ENCODE measurements at regions not wholly inside any gene's neighbourhood (a gene's known extent, or its start where the extent isn't known, plus 50 kb on each side); places are given as distances from the start of the nearest gene placed in this dataset.

DNA sequence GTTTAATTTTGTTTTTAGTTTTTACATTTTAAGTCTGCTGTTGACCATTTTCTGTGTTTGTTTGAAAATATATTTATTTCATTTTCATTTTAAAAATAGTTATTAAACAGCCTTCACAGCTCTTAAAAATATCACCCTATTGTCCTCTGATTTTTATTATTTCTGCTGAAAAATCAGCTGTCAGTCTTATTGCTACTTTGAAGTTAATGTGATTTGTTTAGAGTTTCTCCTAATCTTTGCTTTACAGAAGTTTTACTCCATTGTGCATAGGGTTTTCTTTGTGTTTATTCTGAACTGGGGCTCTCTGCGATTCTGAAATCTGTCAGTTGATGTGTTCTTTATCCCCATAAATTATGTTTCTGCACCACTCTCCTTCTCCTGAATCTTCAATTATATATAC, 486.3 kb downstream of the SOX5 start:
- peaks cover 0 to 15% (median 0%) of the 10 kb centered on the region in 3 donors for H3K9me3 ChIP-seq
- no peak overlapping the region for H3K27ac ChIP-seq
- no peaks in the 10 kb centered on the region for H3K27me3 ChIP-seq
- no peaks in the 10 kb centered on the region for H3K4me1 ChIP-seq
- 90 to 94% methylated on average over 1 of the region's 1 CpG for whole genome bisulfite sequencing, 2 donors
- TF ChIP-seq, protein P1, sequence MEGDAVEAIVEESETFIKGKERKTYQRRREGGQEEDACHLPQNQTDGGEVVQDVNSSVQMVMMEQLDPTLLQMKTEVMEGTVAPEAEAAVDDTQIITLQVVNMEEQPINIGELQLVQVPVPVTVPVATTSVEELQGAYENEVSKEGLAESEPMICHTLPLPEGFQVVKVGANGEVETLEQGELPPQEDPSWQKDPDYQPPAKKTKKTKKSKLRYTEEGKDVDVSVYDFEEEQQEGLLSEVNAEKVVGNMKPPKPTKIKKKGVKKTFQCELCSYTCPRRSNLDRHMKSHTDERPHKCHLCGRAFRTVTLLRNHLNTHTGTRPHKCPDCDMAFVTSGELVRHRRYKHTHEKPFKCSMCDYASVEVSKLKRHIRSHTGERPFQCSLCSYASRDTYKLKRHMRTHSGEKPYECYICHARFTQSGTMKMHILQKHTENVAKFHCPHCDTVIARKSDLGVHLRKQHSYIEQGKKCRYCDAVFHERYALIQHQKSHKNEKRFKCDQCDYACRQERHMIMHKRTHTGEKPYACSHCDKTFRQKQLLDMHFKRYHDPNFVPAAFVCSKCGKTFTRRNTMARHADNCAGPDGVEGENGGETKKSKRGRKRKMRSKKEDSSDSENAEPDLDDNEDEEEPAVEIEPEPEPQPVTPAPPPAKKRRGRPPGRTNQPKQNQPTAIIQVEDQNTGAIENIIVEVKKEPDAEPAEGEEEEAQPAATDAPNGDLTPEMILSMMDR (IDR thresholded peaks at IDR 0.05) = no peak
- no peak for TF ChIP-seq POLR2A (IDR thresholded peaks at IDR 0.05)
- no peak for DNase-seq
- intact Hi-C loops (cut with DNase I) = no loop called here
- no peak overlapping the region for H3K4me3 ChIP-seq
- no peaks in the 10 kb centered on the region for H3K36me3 ChIP-seq

DNA sequence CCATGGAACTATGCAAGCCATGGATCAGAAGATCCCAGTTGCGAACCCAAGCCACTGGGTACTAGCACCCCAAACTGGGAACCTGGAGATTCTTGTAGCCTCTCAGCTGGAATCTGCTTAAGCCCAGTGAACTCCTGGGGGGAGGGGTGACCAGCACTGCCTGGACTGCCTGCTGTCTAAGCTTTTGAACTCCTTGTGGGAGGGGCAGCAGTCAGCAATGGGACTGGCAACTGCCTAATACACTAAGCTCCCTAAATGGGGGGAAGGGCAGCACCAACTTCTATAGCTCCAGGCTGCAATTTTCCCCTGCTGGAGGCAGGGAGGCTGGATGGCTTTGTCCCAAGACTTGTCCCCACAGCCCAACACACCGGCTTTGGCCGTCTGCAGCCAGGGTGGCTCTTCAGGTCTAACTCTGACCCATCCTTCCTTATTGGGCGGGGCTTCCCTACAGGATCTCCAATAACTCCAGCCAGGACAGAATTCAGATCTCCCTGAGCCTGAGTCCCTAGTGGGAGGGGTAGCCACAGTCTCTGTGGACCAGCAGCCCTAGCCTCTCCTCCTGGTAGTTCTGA, 485.1 kb downstream of the SOX5 start:
- Histone ChIP-seq H3K27ac (no peak overlapping the region), H3K4me1 (no peaks in the 10 kb centered on the region), H3K27me3 (no peaks in the 10 kb centered on the region), H3K9me3 (peaks cover 0 to 15% (median 0%) of the 10 kb centered on the region in 3 donors), H3K36me3 (no peaks in the 10 kb centered on the region), H3K4me3 (no peak overlapping the region)
- TF ChIP-seq, protein P1 (IDR thresholded peaks at IDR 0.05) = no peak
- TF ChIP-seq POLR2A (IDR thresholded peaks at IDR 0.05) = no peak
- intact Hi-C loops (cut with DNase I) = no loop called here
- DNase-seq = no peak
- 100% methylated on average over 3 of the region's 4 CpGs; no CpG with 5 or more reads in 1 of the 2 donors for WGBS, 2 donors

DNA sequence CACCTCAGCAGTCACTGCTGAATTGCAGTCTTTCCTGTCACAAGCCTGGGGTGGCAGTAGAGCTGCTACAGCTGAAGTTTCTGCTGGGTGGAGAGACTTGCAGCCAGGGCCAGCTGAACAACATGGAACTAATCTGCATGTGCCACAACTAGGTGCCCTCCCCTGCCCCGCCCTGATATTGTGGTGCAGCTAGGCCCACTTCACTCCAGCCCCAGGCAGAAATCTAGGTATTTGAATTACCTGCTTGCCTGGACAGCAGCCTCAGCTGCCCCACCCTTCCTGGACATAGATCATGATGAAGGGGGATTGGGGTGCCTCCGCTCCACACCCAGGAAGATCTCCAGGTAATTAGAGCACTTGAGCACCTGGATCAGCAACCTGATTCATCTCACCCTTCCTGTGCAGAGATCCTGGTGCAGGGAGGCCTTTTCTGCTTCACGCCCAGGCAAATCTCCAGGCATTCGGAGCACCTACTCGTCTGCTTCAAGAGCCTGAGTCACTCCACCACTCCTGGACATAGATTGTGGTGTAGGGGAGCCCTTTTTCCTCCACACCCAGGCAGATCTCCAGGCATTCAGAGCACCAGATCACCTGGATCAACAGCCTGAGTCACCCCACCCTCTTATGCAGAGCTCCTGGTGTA, 477.0 kb downstream of the SOX5 start:
- WGBS, 2 donors = 67 to 90% methylated on average over 1 to 2 of the region's 5 CpGs
- TF ChIP-seq POLR2A (IDR thresholded peaks at IDR 0.05) = no peak
- TF ChIP-seq, protein P1 (IDR thresholded peaks at IDR 0.05) = no peak
- no peak for DNase-seq
- Histone ChIP-seq H3K27ac (peak overlapping the region in 1 of 4 donors; percentile 1), H3K4me3 (no peak overlapping the region), H3K27me3 (no peaks in the 10 kb centered on the region), H3K9me3 (peaks cover 0 to 3% (median 0%) of the 10 kb centered on the region in 3 donors), H3K36me3 (no peaks in the 10 kb centered on the region), H3K4me1 (peaks cover 0 to 3% (median 0%) of the 10 kb centered on the region in 3 donors)
- intact Hi-C loops (cut with DNase I) = no loop called here

DNA sequence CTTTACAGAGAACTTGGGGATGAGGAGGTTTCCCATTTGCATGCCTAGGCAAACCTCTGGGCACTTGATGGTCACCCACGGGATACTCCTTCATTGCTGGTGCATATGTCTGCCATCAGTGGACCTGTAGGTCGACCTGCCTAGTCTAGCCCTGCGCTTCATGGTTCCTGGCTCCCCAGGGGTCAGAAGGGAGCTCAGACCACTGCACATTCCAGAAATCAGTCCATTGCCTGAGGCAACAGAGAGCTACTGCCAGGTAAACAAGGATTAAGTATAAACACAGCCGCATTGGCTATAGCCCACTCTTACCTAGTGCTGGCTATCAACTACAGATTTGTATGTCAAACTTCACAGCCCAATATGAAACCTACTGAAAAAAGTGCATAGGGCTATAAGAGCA, 476.4 kb downstream of the SOX5 start:
- no peaks in the 10 kb centered on the region for H3K36me3 ChIP-seq
- TF ChIP-seq, protein P1 (IDR thresholded peaks at IDR 0.05) = no peak
- no peak for TF ChIP-seq POLR2A (IDR thresholded peaks at IDR 0.05)
- no peak overlapping the region for H3K4me3 ChIP-seq
- no peak overlapping the region for H3K27ac ChIP-seq
- DNase-seq = no peak
- peaks cover 0 to 3% (median 0%) of the 10 kb centered on the region in 3 donors for H3K4me1 ChIP-seq
- intact Hi-C loops (cut with DNase I) = no loop called here
- peaks cover 0 to 3% (median 0%) of the 10 kb centered on the region in 3 donors for H3K9me3 ChIP-seq
- WGBS, 2 donors = 68 to 86% methylated on average over 1 to 2 of the region's 4 CpGs
- no peaks in the 10 kb centered on the region for H3K27me3 ChIP-seq

DNA sequence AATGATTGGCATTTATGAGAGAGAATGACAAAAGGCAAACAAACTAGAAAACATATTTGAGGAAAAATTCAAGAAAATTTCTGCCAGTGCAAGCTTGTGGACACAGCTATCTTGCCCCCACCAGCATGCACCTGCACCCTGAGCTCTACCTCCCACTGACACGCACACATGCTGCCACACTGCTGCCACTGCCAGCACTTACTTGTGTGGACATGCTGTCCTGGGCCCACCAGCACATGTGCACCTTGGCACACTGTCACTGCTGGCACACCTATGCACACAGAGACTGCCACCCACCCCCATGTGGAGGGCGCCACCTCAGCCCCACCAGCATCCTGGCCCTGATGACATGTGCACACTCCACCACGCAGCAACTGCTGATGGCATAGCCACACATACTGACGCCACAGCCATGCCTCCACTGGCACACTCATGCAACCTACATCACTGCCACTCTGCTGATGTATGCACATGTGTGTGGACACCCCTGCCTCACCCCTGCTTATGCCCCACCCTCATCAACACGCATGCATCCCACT, 475.0 kb downstream of the SOX5 start:
- TF ChIP-seq POLR2A (IDR thresholded peaks at IDR 0.05) = no peak
- TF ChIP-seq, protein P1 (IDR thresholded peaks at IDR 0.05) = no peak
- intact Hi-C loops (cut with DNase I) = no loop called here
- H3K4me3 ChIP-seq = no peak overlapping the region
- peaks cover 0 to 3% (median 0%) of the 10 kb centered on the region in 3 donors for H3K4me1 ChIP-seq
- peaks cover 0 to 3% (median 0%) of the 10 kb centered on the region in 3 donors for H3K9me3 ChIP-seq
- 89 to 95% methylated on average over 3 to 5 of the region's 5 CpGs for WGBS, 2 donors
- H3K36me3 ChIP-seq = no peaks in the 10 kb centered on the region
- H3K27me3 ChIP-seq = no peaks in the 10 kb centered on the region
- no peak for DNase-seq
- no peak overlapping the region for H3K27ac ChIP-seq
